Osteocyte (in vitro differentiated cells): ENCODE measurements at regions not wholly inside any gene's neighbourhood (a gene's known extent, or its start where the extent isn't known, plus 50 kb on each side); places are given as distances from the start of the nearest gene placed in this dataset.

Experiments used
- DNase-seq: peaks from one replicate; pipeline ENCODE4 v3.0.0; 2021; ENCODE audit warnings: mixed read lengths; ENCODE audit not compliant: unreplicated experiment; ENCODE audit errors: extremely low spot score
- H3K27ac Mint-ChIP-seq: one replicate; pipeline ENCODE4 v1.8.0; 2021; ENCODE audit warnings: mild to moderate bottlenecking, mixed read lengths; ENCODE audit not compliant: unreplicated experiment
- H3K27me3 Mint-ChIP-seq: one replicate; pipeline ENCODE4 v1.8.0; 2021; ENCODE audit warnings: mixed read lengths; ENCODE audit not compliant: unreplicated experiment
- H3K36me3 Mint-ChIP-seq: one replicate; pipeline ENCODE4 v1.8.0; 2021; ENCODE audit warnings: mixed read lengths; ENCODE audit not compliant: unreplicated experiment
- H3K4me1 Mint-ChIP-seq: one replicate; pipeline ENCODE4 v1.8.0; 2021; ENCODE audit warnings: mixed read lengths; ENCODE audit not compliant: unreplicated experiment
- H3K4me3 Mint-ChIP-seq: one replicate; pipeline ENCODE4 v1.8.0; 2021; ENCODE audit warnings: mild to moderate bottlenecking, moderate library complexity, mixed read lengths; ENCODE audit not compliant: unreplicated experiment
- H3K9me3 Mint-ChIP-seq: one replicate; pipeline ENCODE4 v1.8.0; 2021; ENCODE audit warnings: mixed read lengths; ENCODE audit not compliant: unreplicated experiment
- TF ChIP-seq, protein P1 (sequence below): fragments of 200-600 bp; sonication (generic); IDR thresholded peaks from 2 replicates; pipeline ENCODE4 v1.5.0; 2021; ENCODE audit warnings: antibody characterized with exemption, mild to moderate bottlenecking, moderate library complexity

DNA sequence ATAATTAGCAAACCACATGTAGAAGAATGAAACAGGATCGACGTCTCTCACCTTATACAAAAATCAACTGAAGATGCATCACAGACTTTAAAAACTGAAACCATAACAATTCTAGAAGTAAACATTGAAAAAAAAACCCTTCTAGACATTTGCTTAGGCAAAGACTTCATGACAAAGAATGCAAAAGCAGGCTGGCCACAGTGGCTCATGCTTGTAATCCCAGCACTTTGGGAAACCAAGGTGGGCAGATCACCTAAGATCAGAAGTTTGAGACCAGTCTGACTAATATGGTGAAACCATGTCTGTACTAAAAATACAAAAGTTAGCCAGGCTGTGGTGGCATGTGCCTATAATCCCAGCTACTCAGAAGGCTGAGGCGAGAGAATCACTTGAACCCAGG is 1351.7 kb downstream of the MRPL39 start:
- no peaks in the 10 kb centered on the region for H3K4me1 Mint-ChIP-seq
- H3K4me3 Mint-ChIP-seq = no peak overlapping the region
- H3K9me3 Mint-ChIP-seq = peaks cover 26% of the 10 kb centered on the region
- H3K36me3 Mint-ChIP-seq = no peaks in the 10 kb centered on the region
- TF ChIP-seq, protein P1, sequence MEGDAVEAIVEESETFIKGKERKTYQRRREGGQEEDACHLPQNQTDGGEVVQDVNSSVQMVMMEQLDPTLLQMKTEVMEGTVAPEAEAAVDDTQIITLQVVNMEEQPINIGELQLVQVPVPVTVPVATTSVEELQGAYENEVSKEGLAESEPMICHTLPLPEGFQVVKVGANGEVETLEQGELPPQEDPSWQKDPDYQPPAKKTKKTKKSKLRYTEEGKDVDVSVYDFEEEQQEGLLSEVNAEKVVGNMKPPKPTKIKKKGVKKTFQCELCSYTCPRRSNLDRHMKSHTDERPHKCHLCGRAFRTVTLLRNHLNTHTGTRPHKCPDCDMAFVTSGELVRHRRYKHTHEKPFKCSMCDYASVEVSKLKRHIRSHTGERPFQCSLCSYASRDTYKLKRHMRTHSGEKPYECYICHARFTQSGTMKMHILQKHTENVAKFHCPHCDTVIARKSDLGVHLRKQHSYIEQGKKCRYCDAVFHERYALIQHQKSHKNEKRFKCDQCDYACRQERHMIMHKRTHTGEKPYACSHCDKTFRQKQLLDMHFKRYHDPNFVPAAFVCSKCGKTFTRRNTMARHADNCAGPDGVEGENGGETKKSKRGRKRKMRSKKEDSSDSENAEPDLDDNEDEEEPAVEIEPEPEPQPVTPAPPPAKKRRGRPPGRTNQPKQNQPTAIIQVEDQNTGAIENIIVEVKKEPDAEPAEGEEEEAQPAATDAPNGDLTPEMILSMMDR = no peak
- no peak overlapping the region for H3K27ac Mint-ChIP-seq
- H3K27me3 Mint-ChIP-seq = no peaks in the 10 kb centered on the region
- DNase-seq = no peak

DNA sequence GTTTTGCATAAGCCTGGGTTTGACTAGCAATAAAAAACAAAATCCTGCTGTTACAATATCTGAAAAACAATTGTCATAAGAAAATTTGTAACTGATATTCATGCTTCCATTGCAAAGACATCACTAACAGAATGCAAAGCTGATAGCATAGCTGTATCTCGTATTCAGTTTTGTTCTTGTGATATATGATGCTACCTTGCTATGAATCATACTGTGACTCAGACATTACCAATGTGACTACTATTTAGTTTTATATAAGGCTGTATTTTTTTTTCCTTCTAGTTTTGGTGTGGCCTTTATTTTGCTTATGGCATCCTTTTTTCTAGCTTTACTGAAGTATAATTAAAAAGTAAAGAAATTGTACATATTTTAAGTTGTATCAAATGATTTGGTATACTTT is 1381.8 kb downstream of the MRPL39 start:
- DNase-seq = no peak
- TF ChIP-seq, protein P1 = no peak
- Mint-ChIP-seq H3K4me1 (no peaks in the 10 kb centered on the region), H3K27ac (no peak overlapping the region), H3K27me3 (no peaks in the 10 kb centered on the region), H3K9me3 (peaks cover 36% of the 10 kb centered on the region), H3K4me3 (no peak overlapping the region), H3K36me3 (no peaks in the 10 kb centered on the region)

DNA sequence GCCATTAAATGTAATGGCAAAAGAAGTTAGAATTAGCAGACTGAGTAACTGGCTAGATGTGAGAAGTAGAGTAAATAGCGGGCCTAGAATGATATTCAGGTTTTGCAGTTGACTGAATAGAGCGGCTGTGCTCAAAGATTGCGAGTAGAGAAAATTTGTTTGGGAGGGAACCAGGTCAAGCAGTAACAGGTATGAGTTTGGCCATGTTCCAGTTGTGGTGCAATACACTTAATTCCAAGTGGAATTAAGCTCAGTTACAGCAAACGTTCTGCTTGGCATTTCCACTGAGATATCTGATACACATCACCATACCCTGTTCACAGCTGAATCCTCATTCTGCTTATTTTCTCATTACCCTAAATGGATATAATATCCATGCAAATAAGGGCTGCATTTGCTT is 1382.9 kb downstream of the MRPL39 start:
- no peak overlapping the region for H3K4me3 Mint-ChIP-seq
- H3K9me3 Mint-ChIP-seq = peaks cover 32% of the 10 kb centered on the region
- H3K36me3 Mint-ChIP-seq = no peaks in the 10 kb centered on the region
- H3K4me1 Mint-ChIP-seq = no peaks in the 10 kb centered on the region
- no peaks in the 10 kb centered on the region for H3K27me3 Mint-ChIP-seq
- TF ChIP-seq, protein P1 = no peak
- H3K27ac Mint-ChIP-seq = no peak overlapping the region
- no peak for DNase-seq

DNA sequence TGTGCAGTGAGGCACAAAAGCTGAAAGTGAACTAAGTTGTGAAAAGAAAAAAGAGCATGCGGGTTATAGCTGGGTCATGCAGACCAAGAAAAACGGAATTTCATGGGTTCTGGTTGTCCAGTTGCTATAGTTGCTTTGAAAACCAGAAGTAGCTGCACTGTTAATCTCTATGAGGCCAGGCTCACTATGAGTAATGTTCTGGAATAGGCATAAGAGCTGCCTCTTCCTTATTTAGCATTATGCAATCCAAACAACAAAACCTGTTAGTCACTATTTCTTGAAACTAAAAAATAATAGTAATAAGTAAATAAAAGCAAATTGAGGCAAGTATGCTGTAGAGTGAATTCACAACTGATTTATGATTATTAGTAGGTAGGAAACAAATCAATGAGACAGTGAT is 1383.7 kb downstream of the MRPL39 start:
- Mint-ChIP-seq H3K4me1 (no peaks in the 10 kb centered on the region), H3K27me3 (no peaks in the 10 kb centered on the region), H3K9me3 (peaks cover 29% of the 10 kb centered on the region), H3K27ac (no peak overlapping the region), H3K36me3 (no peaks in the 10 kb centered on the region), H3K4me3 (no peak overlapping the region)
- TF ChIP-seq, protein P1 = no peak
- DNase-seq = no peak

DNA sequence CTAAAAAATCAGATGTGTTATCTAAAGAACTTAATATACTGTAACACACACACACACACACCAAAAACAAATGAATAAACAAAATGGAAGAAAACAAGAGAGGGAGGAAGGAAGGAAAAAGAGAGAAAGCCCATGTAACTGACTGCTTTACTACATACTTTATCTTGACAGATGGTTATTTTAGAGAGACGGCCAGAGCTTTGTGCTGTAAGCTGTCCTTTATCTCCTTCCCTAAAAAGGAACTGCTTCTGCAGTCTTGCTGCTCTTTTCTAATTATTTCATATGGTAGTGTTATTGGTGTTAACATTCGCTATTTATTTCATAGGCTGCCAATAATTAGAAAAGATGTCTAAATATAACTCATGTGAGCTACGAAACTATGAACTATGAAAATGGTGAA is 1384.6 kb downstream of the MRPL39 start:
- H3K27ac Mint-ChIP-seq = no peak overlapping the region
- H3K9me3 Mint-ChIP-seq = peaks cover 31% of the 10 kb centered on the region
- H3K36me3 Mint-ChIP-seq = no peaks in the 10 kb centered on the region
- no peaks in the 10 kb centered on the region for H3K4me1 Mint-ChIP-seq
- no peak overlapping the region for H3K4me3 Mint-ChIP-seq
- no peaks in the 10 kb centered on the region for H3K27me3 Mint-ChIP-seq
- no peak for DNase-seq
- TF ChIP-seq, protein P1 = no peak
